ENCODE measurements at regions not wholly inside any gene's neighbourhood (a gene's known extent, or its start where the extent isn't known, plus 50 kb on each side); places are given as distances from the start of the nearest gene placed in this dataset.

- Histone ChIP-seq H3K9me2 (replicated peaks; ENCODE audit: insufficient read depth, low read length) (no peaks in the 10 kb centered on the region), H3K4me3 (ENCODE audit: insufficient read depth, low read length, poor library complexity, severe bottlenecking) (no peak overlapping the region), H3K27me3 (ENCODE audit: low read length) (no peaks in the 10 kb centered on the region), H3K9ac (ENCODE audit: low read length) (no peak overlapping the region), H3K79me2 (ENCODE audit: insufficient read depth, low read length) (no peaks in the 10 kb centered on the region), H3K4me2 (ENCODE audit: low read depth, low read length, poor library complexity, severe bottlenecking) (no peak overlapping the region), H3K36me3 (ENCODE audit: low read length) (no peaks in the 10 kb centered on the region), H3K9me3 (ENCODE audit: insufficient read depth, low read length) (no peaks in the 10 kb centered on the region), H2AFZ (ENCODE audit: low read depth, low read length, severe bottlenecking) (no peak overlapping the region), H3K27ac (ENCODE audit: low read depth, low read length) (no peak overlapping the region), H3F3A (ENCODE audit: insufficient read depth) (no peaks in the 10 kb centered on the region), H4K20me1 (ENCODE audit: low read depth, low read length) (no peaks in the 10 kb centered on the region)
- no peak for TF ChIP-seq EZH2phosphoT487 (conservative IDR thresholded peaks at IDR 0.05; ENCODE audit: low read length)
- TF ChIP-seq CTCF (IDR thresholded peaks at IDR 0.05; ENCODE audit: insufficient read depth, low read length, poor library complexity, severe bottlenecking), result no peak
Observed at GRCh38 chr16:79758615-79759346, 158.2 kb upstream of the MAF start.

DNA sequence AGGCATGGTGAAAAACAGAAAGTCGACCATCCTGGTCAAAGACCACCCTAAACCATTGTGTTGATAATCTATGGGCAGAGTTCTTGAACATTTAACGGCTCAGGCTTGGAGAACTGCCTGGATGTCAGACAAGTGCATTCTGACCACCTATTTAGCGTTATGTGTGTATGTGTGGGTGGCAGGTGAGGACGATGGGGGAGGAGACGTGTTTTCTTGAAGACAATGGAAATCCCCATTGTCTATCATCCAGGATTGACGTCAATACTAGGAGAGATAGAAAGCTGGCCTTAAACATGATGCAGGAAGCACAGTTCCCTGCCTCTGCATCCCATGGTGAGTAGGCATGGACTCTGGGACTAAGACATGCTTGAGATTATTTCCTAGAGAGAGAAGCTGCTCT is 157.4 kb upstream of the MAF start:
- no peaks in the 10 kb centered on the region for H4K20me1 ChIP-seq (ENCODE audit: low read depth, low read length)
- H2AFZ ChIP-seq (ENCODE audit: low read depth, low read length, severe bottlenecking), result no peak overlapping the region
- no peaks in the 10 kb centered on the region for H3K27me3 ChIP-seq (ENCODE audit: low read length)
- no peaks in the 10 kb centered on the region for H3K36me3 ChIP-seq (ENCODE audit: low read length)
- TF ChIP-seq CTCF (IDR thresholded peaks at IDR 0.05; ENCODE audit: insufficient read depth, low read length, poor library complexity, severe bottlenecking) (no peak), EZH2phosphoT487 (conservative IDR thresholded peaks at IDR 0.05; ENCODE audit: low read length) (no peak)
- H3K27ac ChIP-seq (ENCODE audit: low read depth, low read length), result no peak overlapping the region
- no peaks in the 10 kb centered on the region for H3K79me2 ChIP-seq (ENCODE audit: insufficient read depth, low read length)
- H3K4me3 ChIP-seq (ENCODE audit: insufficient read depth, low read length, poor library complexity, severe bottlenecking), result no peak overlapping the region
- H3K4me2 ChIP-seq (ENCODE audit: low read depth, low read length, poor library complexity, severe bottlenecking), result no peak overlapping the region
- H3F3A ChIP-seq (ENCODE audit: insufficient read depth), result no peaks in the 10 kb centered on the region
- H3K9me3 ChIP-seq (ENCODE audit: insufficient read depth, low read length), result no peaks in the 10 kb centered on the region
- H3K9ac ChIP-seq (ENCODE audit: low read length), result no peak overlapping the region
- no peaks in the 10 kb centered on the region for H3K9me2 ChIP-seq (replicated peaks; ENCODE audit: insufficient read depth, low read length)

GRCh38 chr16:79757163-79757562 is 156.6 kb upstream of the MAF start:
- Histone ChIP-seq H3K79me2 (ENCODE audit: insufficient read depth, low read length) (no peaks in the 10 kb centered on the region), H2AFZ (ENCODE audit: low read depth, low read length, severe bottlenecking) (no peak overlapping the region), H3K4me2 (ENCODE audit: low read depth, low read length, poor library complexity, severe bottlenecking) (no peak overlapping the region), H3K27me3 (ENCODE audit: low read length) (no peaks in the 10 kb centered on the region), H3K4me3 (ENCODE audit: insufficient read depth, low read length, poor library complexity, severe bottlenecking) (no peak overlapping the region), H3K27ac (ENCODE audit: low read depth, low read length) (no peak overlapping the region), H3K9me3 (ENCODE audit: insufficient read depth, low read length) (no peaks in the 10 kb centered on the region), H3K36me3 (ENCODE audit: low read length) (no peaks in the 10 kb centered on the region), H3K9me2 (replicated peaks; ENCODE audit: insufficient read depth, low read length) (no peaks in the 10 kb centered on the region), H3F3A (ENCODE audit: insufficient read depth) (no peaks in the 10 kb centered on the region), H4K20me1 (ENCODE audit: low read depth, low read length) (no peaks in the 10 kb centered on the region), H3K9ac (ENCODE audit: low read length) (no peak overlapping the region)
- TF ChIP-seq EZH2phosphoT487 (conservative IDR thresholded peaks at IDR 0.05; ENCODE audit: low read length) (no peak), CTCF (IDR thresholded peaks at IDR 0.05; ENCODE audit: insufficient read depth, low read length, poor library complexity, severe bottlenecking) (no peak)

Data from SU-DHL-6 (cell line).